H54 (cell line): ENCODE measurements at regions not wholly inside any gene's neighbourhood (a gene's known extent, or its start where the extent isn't known, plus 50 kb on each side); places are given as distances from the start of the nearest gene placed in this dataset.
"Not testable (repeated sequence)": the region's sequence is repeated elsewhere in the genome, so short reads cannot be mapped to it uniquely, and the experiment has no call there.

Experiments
- DNase-seq: peaks from one replicate; pipeline ENCODE4 v3.0.0; 2011; ENCODE audit warnings: low spot score, mixed read lengths; ENCODE audit not compliant: insufficient read length
- FAIRE-seq: peaks from 3 replicates; lab custom pipeline; 2011; peaks lifted over from hg19 to GRCh38; lab: Jason Lieb, UNC
- POLR2A ChIP-seq: IDR thresholded peaks from 2 replicates; pipeline ENCODE4 v1.6.1; 2011; ENCODE audit warnings: low read depth, mild to moderate bottlenecking, low read length

- DNase-seq (no peak), FAIRE-seq (no peak)
- no peak for TF ChIP-seq POLR2A
These were observed 58.4 kb downstream of the PLXNA1 start for GRCh38 chr3:127041264-127041820.

GRCh38 chr3:127041933-127042332, 59.0 kb downstream of the PLXNA1 start:
- no peak for FAIRE-seq

GRCh38 chr3:127042634-127043033, 59.7 kb downstream of the PLXNA1 start:
- no peak for DNase-seq

More at GRCh38 chr3:127041933-127042332, 59.0 kb downstream of the PLXNA1 start:
- no peak for TF ChIP-seq POLR2A
- no peak for DNase-seq

GRCh38 chr3:127043041-127043641, 60.2 kb downstream of the PLXNA1 start:
- no peak for FAIRE-seq

More at GRCh38 chr3:127042634-127043033, 59.7 kb downstream of the PLXNA1 start:
- FAIRE-seq: no peak
- TF ChIP-seq POLR2A: no peak

GRCh38 chr3:127043731-127044510, 61.0 kb downstream of the PLXNA1 start:
- FAIRE-seq (no peak), DNase-seq (no peak)
- no peak for TF ChIP-seq POLR2A

More at GRCh38 chr3:127043041-127043641, 60.2 kb downstream of the PLXNA1 start:
- no peak for TF ChIP-seq POLR2A
- DNase-seq: no peak

- no peak for TF ChIP-seq POLR2A
- FAIRE-seq (no peak), DNase-seq (peak; percentile 64)
These were observed 62.1 kb downstream of the PLXNA1 start for GRCh38 chr3:127044996-127045395.

- FAIRE-seq (no peak), DNase-seq (no peak)
- no peak for TF ChIP-seq POLR2A
These were observed 62.6 kb downstream of the PLXNA1 start for GRCh38 chr3:127045435-127046045.

GRCh38 chr3:127046690-127047089, 63.8 kb downstream of the PLXNA1 start:
- DNase-seq, FAIRE-seq: not testable (repeated sequence)

- FAIRE-seq (no peak), DNase-seq (no peak)
- TF ChIP-seq POLR2A: no peak
These were observed 66.5 kb downstream of the PLXNA1 start for GRCh38 chr3:127049393-127049792.

GRCh38 chr3:127050733-127051132, 67.8 kb downstream of the PLXNA1 start:
- FAIRE-seq (no peak), DNase-seq (no peak)
- TF ChIP-seq POLR2A: no peak

GRCh38 chr3:127052121-127052561, 69.2 kb downstream of the PLXNA1 start:
- no peak for TF ChIP-seq POLR2A
- DNase-seq (no peak), FAIRE-seq (no peak)

- no peak for TF ChIP-seq POLR2A
- FAIRE-seq (no peak), DNase-seq (no peak)
These were observed 70.1 kb downstream of the PLXNA1 start for GRCh38 chr3:127053026-127053425.

- FAIRE-seq: no peak
- DNase-seq: no peak
- TF ChIP-seq POLR2A: no peak
These were observed 70.5 kb downstream of the PLXNA1 start for GRCh38 chr3:127053450-127053849.

- no peak for TF ChIP-seq POLR2A
- FAIRE-seq: no peak
- no peak for DNase-seq
These were observed 71.1 kb downstream of the PLXNA1 start for GRCh38 chr3:127053979-127054378.
